HL-60 (cell line): ENCODE measurements at regions not wholly inside any gene's neighbourhood (a gene's known extent, or its start where the extent isn't known, plus 50 kb on each side); places are given as distances from the start of the nearest gene placed in this dataset.

Source experiments
- POLR2AphosphoS5 ChIP-seq: IDR thresholded peaks from 2 replicates; pipeline ENCODE4 v1.6.1; 2012; ENCODE audit warnings: low read depth
- REST ChIP-seq: IDR thresholded peaks from 2 replicates; pipeline ENCODE4 v1.6.1; 2012; ENCODE audit warnings: low read depth; ENCODE audit not compliant: insufficient replicate concordance
- SPI1 ChIP-seq: IDR thresholded peaks from 2 replicates; pipeline ENCODE4 v1.6.1; 2012; ENCODE audit warnings: low read depth, mild to moderate bottlenecking, borderline replicate concordance
- TF ChIP-seq, protein P1 (sequence below): IDR thresholded peaks from one replicate; pipeline ENCODE4 v1.5.1; 2011; ENCODE audit warnings: low read length, control low read depth, inconsistent platforms; ENCODE audit not compliant: insufficient read depth

DNA sequence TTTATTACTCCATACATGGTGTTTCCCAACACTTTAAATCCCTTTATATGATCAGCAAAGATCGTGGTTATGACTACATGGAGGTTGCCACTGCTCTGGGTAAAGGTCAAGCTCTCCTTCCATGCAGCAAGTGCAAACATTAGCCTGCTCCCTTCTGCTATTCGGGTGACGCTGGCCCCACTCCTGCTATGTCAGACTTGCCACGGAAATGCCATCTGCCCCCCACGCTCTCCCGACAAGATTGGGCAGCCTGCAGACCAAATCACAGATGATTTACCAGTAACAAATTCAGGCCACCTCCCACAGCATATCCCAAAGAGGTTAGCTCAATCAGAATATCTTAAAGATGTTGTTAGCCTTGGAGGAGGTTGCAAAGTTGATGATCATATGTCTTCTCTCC is 77.8 kb upstream of the MGMT start:
- TF ChIP-seq, protein P1, sequence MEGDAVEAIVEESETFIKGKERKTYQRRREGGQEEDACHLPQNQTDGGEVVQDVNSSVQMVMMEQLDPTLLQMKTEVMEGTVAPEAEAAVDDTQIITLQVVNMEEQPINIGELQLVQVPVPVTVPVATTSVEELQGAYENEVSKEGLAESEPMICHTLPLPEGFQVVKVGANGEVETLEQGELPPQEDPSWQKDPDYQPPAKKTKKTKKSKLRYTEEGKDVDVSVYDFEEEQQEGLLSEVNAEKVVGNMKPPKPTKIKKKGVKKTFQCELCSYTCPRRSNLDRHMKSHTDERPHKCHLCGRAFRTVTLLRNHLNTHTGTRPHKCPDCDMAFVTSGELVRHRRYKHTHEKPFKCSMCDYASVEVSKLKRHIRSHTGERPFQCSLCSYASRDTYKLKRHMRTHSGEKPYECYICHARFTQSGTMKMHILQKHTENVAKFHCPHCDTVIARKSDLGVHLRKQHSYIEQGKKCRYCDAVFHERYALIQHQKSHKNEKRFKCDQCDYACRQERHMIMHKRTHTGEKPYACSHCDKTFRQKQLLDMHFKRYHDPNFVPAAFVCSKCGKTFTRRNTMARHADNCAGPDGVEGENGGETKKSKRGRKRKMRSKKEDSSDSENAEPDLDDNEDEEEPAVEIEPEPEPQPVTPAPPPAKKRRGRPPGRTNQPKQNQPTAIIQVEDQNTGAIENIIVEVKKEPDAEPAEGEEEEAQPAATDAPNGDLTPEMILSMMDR, result no peak
- no peak for TF ChIP-seq REST
- TF ChIP-seq POLR2AphosphoS5, result no peak
- no peak for TF ChIP-seq SPI1
